Heart left ventricle (tissue), 16 donors: ENCODE measurements at regions not wholly inside any gene's neighbourhood (a gene's known extent, or its start where the extent isn't known, plus 50 kb on each side); places are given as distances from the start of the nearest gene placed in this dataset.

Experiments
- ATAC-seq, 4 donors: fragments of 200-7000 bp; cut with Tn5 transposase; one replicate each; pipeline ENCODE4 v1.9.1; 2020 to 2022; ENCODE audit warnings: moderate library complexity in 4 of 4, mild to moderate bottlenecking in 3 of 4, moderate number of reproducible peaks in 1 of 4
- DNase-seq, 5 donors: peaks; one replicate each; pipeline ENCODE4 v3.0.0-alpha.2; 2020
- H3K27ac ChIP-seq, 12 donors: fragments of 200-600 bp; sonication (generic) in 4 of 12; one replicate each; pipeline versions ENCODE4 v1.5.0 to v1.8.0; 2016 to 2022; ENCODE audit warnings: mild to moderate bottlenecking in 2 of 12
- H3K27me3 ChIP-seq, 9 donors: fragments of 200-600 bp; sonication (generic) in 2 of 9; one replicate each; pipeline versions ENCODE4 v1.5.1 to v1.8.0; 2016 to 2022; ENCODE audit warnings: mild to moderate bottlenecking in 3 of 9
- H3K36me3 ChIP-seq, 9 donors: fragments of 200-600 bp; sonication (generic) in 2 of 9; one replicate each; pipeline versions ENCODE4 v1.5.0 to v1.8.0; 2018 to 2022; ENCODE audit warnings: mild to moderate bottlenecking in 2 of 9
- H3K4me1 ChIP-seq, 12 donors: fragments of 200-600 bp; sonication (generic) in 4 of 12; one replicate each; pipeline versions ENCODE4 v1.5.0 to v1.8.0; 2016 to 2022; ENCODE audit warnings: mild to moderate bottlenecking in 3 of 12
- H3K4me3 ChIP-seq, 12 donors: fragments of 200-600 bp; sonication (generic) in 4 of 12; one replicate each; pipeline versions ENCODE4 v1.5.0 to v1.8.0; 2017 to 2022; ENCODE audit warnings: mild to moderate bottlenecking in 9 of 12, moderate library complexity in 4 of 12
- H3K9me3 ChIP-seq, 12 donors: fragments of 200-600 bp; sonication (generic) in 4 of 12; one replicate each; pipeline versions ENCODE4 v1.5.0 to v1.8.0; 2016 to 2022; ENCODE audit warnings: mild to moderate bottlenecking in 1 of 12
- CTCF ChIP-seq, 12 donors: fragments of 200-600 bp; sonication (generic) in 4 of 12; IDR thresholded peaks; one replicate each; pipeline versions ENCODE4 v1.5.0 to v1.8.0; 2018 to 2022; ENCODE audit warnings: antibody characterized with exemption in 12 of 12, mild to moderate bottlenecking in 5 of 12
- POLR2A ChIP-seq, 2 donors: fragments of 450-650 bp; IDR thresholded peaks; one replicate each; pipeline ENCODE4 v1.6.1; 2017; ENCODE audit warnings: antibody characterized with exemption in 2 of 2, mild to moderate bottlenecking in 2 of 2, moderate library complexity in 2 of 2
- WGBS, 4 donors: extraction: QIAGEN DNeasy Blood & Tissue Kit in 2 of 4; methylation state at CpG; one replicate each; pipeline versions ENCODE4 v1.1.5 to v1.1.7; 2013 to 2018; 5-methylcytosine and 5-hydroxymethylcytosine counted together
- intact Hi-C, 10 donors: fragments of 100-400 bp; cut with DNase I; formaldehyde crosslinking; loops; one replicate each; pipeline versions ENCODE4 v1.11.1 to v1.14.2; 2022
- donor health status: ischemic (EF 13 %, LVEDD 7.1; RV severe dilation, severe dysfunction).
- donor health status: healthy with polysubstance abuse.
- donor health status: DM: no; HTN: yes; CAD: no.
- donor health status: DM: no; HTN: no; CAD: no.
- donor health status: ischemic (EF 25% LVEDD 6.9; RV normal size, moderate dysfunction).
- donor health status: ischemic (EF 25% LVEDD 5.7; RV mildly dilated, moderate dysfunction).
- donor health status: healthy.
- donor health status: DM: yes; HTN: yes; CAD: no.
- donor health status: ischemic (EF 35%, LVEDD 5.7; RV mildly dilated, moderate dysfunction).
- donor health status: nonischemic (EF 11% LVEDD 7.7; RV severe dilation, severe dysfunction).
- donor health status: DM: yes; HTN: yes; CAD: no.
- donor health status: PGD.
- donor health status: ischemic (EF 29% LVEDD 5.4; RV normal size, mild dysfunction).
- donor health status: nonischemic (EF 23%, LVEDD 6.1; RV moderate dilation, normal function).

- ATAC-seq = no peak
- no peaks in the 10 kb centered on the region for H3K4me1 ChIP-seq
- 81 to 85% (median 83%) methylated on average over 3 of the region's 3 CpGs for WGBS, 4 donors
- no peak overlapping the region for H3K4me3 ChIP-seq
- H3K36me3 ChIP-seq = no peaks in the 10 kb centered on the region
- H3K27ac ChIP-seq = no peak overlapping the region
- intact Hi-C loops = no loop called here
- H3K9me3 ChIP-seq = no peaks in the 10 kb centered on the region
- TF ChIP-seq CTCF (IDR thresholded peaks at IDR 0.05) = no peak
- no peak for TF ChIP-seq POLR2A (IDR thresholded peaks at IDR 0.05)
- no peak for DNase-seq
- H3K27me3 ChIP-seq = no peaks in the 10 kb centered on the region
Observed at GRCh38 chr5:17794201-17794600, 159.9 kb downstream of the TAF11L14 start.

- DNase-seq = no peak
Observed at GRCh38 chr5:17794815-17795214, 160.6 kb downstream of the TAF11L14 start.

GRCh38 chr5:17796142-17796541 is 161.9 kb downstream of the TAF11L14 start:
- Histone ChIP-seq H3K9me3 (no peaks in the 10 kb centered on the region), H3K4me1 (no peaks in the 10 kb centered on the region), H3K4me3 (no peak overlapping the region), H3K36me3 (no peaks in the 10 kb centered on the region), H3K27ac (no peak overlapping the region), H3K27me3 (no peaks in the 10 kb centered on the region)
- TF ChIP-seq POLR2A (IDR thresholded peaks at IDR 0.05) = no peak
- 57 to 72% (median 60%) methylated on average over 5 of the region's 5 CpGs for WGBS, 4 donors
- intact Hi-C loops = no loop called here
- ATAC-seq (no peak), DNase-seq (no peak)

More at GRCh38 chr5:17794815-17795214, 160.6 kb downstream of the TAF11L14 start:
- intact Hi-C loops = no loop called here
- WGBS, 4 donors = 48 to 71% (median 63%) methylated on average over 2 of the region's 2 CpGs
- no peaks in the 10 kb centered on the region for H3K36me3 ChIP-seq
- no peak for ATAC-seq
- no peaks in the 10 kb centered on the region for H3K4me1 ChIP-seq
- no peaks in the 10 kb centered on the region for H3K9me3 ChIP-seq
- no peaks in the 10 kb centered on the region for H3K27me3 ChIP-seq
- H3K27ac ChIP-seq = no peak overlapping the region
- H3K4me3 ChIP-seq = no peak overlapping the region
- TF ChIP-seq CTCF (IDR thresholded peaks at IDR 0.05) (no peak), POLR2A (IDR thresholded peaks at IDR 0.05) (no peak)

GRCh38 chr5:17796757-17797396 is 162.6 kb downstream of the TAF11L14 start:
- no peak overlapping the region for H3K4me3 ChIP-seq
- no peaks in the 10 kb centered on the region for H3K9me3 ChIP-seq
- ATAC-seq (no peak), DNase-seq (no peak)
- H3K27me3 ChIP-seq = no peaks in the 10 kb centered on the region
- TF ChIP-seq POLR2A (IDR thresholded peaks at IDR 0.05) (no peak), CTCF (IDR thresholded peaks at IDR 0.05) (no peak)
- 40 to 57% (median 51%) methylated on average over 5 of the region's 5 CpGs for WGBS, 4 donors
- H3K27ac ChIP-seq = no peak overlapping the region
- no peaks in the 10 kb centered on the region for H3K36me3 ChIP-seq
- no peaks in the 10 kb centered on the region for H3K4me1 ChIP-seq
- intact Hi-C loops = no loop called here

- TF ChIP-seq POLR2A (IDR thresholded peaks at IDR 0.05) = no peak
- TF ChIP-seq CTCF (IDR thresholded peaks at IDR 0.05) = no peak
- ATAC-seq = no peak
- 90 to 100% (median 93%) methylated on average over 1 of the region's 1 CpG for WGBS, 4 donors
Observed at GRCh38 chr5:17799521-17799920, 165.3 kb downstream of the TAF11L14 start.

More at GRCh38 chr5:17799521-17799920, 165.3 kb downstream of the TAF11L14 start:
- Histone ChIP-seq H3K27ac (no peak overlapping the region), H3K36me3 (no peaks in the 10 kb centered on the region), H3K27me3 (no peaks in the 10 kb centered on the region), H3K4me3 (no peak overlapping the region), H3K4me1 (no peaks in the 10 kb centered on the region), H3K9me3 (no peaks in the 10 kb centered on the region)
- intact Hi-C loops = no loop called here
- DNase-seq = no peak
